D721Med (cell line): ENCODE measurements at regions not wholly inside any gene's neighbourhood (a gene's known extent, or its start where the extent isn't known, plus 50 kb on each side); places are given as distances from the start of the nearest gene placed in this dataset.

Source experiments
- DNase-seq: peaks from one replicate; pipeline ENCODE4 v3.0.0; 2011; ENCODE audit warnings: low spot score; ENCODE audit not compliant: insufficient read length
- FAIRE-seq: peaks from 2 replicates; lab custom pipeline; 2011; peaks lifted over from hg19 to GRCh38; lab: Jason Lieb, UNC
- TF ChIP-seq, protein P1 (sequence below): IDR thresholded peaks from 2 replicates; pipeline ENCODE4 v1.5.1; 2012; ENCODE audit warnings: mild to moderate bottlenecking, control low read depth; ENCODE audit not compliant: insufficient read depth; ENCODE audit errors: missing control alignments

DNA sequence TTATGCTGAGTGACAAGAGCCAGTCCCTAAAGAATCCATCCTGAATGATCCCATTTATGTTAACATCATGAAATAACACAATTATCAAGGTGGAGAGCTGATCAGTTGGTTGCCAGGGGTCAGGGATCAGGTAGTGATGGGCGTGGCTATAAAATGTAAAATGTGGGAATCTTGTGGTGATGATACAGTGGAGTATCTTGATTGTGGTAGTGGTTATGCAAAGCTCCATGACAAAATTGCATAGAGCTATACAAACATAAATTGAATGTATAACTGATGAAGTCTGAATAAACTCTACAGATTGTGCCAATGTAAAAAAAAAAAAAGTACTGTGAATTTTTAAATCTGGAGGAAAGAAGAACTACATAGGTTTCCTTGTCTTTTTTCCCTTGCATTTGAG lies 104.6 kb upstream of the SPATA31C2 start:
- FAIRE-seq, result no peak
- no peak for DNase-seq
- TF ChIP-seq, protein P1, sequence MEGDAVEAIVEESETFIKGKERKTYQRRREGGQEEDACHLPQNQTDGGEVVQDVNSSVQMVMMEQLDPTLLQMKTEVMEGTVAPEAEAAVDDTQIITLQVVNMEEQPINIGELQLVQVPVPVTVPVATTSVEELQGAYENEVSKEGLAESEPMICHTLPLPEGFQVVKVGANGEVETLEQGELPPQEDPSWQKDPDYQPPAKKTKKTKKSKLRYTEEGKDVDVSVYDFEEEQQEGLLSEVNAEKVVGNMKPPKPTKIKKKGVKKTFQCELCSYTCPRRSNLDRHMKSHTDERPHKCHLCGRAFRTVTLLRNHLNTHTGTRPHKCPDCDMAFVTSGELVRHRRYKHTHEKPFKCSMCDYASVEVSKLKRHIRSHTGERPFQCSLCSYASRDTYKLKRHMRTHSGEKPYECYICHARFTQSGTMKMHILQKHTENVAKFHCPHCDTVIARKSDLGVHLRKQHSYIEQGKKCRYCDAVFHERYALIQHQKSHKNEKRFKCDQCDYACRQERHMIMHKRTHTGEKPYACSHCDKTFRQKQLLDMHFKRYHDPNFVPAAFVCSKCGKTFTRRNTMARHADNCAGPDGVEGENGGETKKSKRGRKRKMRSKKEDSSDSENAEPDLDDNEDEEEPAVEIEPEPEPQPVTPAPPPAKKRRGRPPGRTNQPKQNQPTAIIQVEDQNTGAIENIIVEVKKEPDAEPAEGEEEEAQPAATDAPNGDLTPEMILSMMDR, result no peak

DNA sequence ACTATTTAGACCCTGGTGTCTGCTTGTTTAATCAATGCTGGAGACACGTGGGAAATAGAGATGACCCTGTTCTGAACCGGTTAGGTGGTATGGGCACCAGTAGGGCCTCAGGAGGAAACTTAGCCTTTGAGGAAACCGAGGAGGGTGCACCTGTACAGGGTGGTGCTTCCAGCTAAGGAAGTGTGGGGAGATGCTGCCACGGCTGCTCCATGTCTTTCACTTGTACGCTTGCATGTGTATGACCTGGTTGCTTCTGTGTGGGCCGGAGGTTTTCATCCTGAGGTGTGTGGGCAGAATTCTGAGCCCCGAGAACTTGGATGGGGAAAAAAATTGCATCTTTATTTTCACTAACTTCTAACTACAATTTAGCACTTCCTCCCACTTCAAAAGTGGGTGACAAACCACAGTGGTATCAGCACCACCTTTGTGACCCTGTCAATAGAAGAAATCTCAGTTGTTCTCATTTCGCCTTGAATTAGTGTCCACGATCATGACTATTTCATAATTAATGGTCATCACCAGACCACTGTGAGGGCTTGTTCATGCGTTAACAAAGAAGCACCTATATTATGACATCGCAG lies 99.8 kb upstream of the SPATA31C2 start:
- FAIRE-seq (no peak), DNase-seq (no peak)
- TF ChIP-seq, protein P1, result no peak

DNA sequence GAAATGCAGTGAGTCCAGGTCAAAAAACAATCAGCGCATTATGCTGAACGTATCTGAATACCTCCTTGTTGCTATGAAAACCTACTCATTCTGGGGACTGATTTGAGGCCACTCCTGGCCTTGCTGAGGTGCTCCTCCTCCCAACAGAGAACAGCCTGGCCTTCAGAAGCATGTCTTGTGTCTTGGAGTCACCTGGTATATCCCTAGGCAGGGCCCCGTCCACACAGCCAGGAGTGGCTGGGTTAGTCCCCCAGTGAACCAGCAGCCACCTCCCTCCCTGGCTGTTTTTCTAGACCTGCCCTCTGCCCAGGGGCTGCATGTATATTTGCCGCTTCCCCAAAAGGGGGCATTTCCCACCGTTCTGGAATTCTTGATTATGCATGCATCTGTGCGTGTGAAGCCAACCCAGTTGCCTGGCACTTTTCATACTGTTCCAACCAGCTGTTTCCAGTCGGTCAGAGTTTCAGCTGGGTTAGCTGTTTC lies 99.2 kb upstream of the SPATA31C2 start:
- FAIRE-seq, result no peak
- no peak for DNase-seq
- TF ChIP-seq, protein P1, result no peak

DNA sequence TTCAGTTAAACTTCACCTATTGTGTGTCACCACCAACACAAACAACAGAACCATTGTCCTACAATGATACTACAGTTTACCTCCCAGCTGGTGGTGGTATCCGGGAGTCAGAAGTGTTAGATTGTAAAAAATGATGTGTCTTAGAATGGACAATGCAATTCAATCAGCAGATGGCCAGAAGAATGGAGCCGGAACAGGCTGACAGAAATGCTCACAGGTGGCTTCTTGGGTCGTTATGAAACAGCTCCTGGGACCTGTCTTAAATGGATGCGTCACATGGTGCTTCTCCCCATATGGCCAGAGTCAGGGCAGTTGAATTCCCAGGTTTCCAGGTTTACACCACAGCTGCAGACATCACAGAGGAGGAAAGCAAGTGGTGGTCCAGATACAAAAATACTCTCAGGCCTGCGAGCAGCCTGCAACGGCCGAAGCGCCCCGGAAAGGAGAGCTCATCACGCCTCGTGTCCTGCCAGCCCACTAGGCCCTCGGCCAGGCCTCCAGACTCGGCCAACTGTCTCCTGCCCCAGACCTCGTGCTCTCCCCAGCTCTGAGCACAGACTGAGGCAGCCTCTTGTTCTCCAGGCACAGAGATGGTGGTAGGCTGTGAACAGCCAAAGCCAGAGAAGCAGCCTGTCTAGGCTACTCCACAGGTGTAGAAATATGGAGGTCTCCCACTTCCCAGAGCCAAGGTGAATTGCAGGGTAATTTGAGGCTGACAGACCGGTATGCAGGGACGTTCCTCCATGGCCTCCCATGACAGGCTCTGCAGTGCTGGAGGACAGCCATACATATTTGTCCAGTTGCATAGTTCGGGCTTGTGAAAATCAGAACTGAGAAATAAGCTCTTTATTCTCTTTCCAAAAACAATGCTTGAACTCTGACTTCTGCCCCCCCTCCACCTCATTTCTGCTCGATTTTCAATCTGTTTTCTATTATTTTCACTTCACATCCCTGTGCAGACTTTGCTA lies 98.5 kb upstream of the SPATA31C2 start:
- TF ChIP-seq, protein P1, result no peak
- FAIRE-seq, result no peak
- DNase-seq, result no peak

DNA sequence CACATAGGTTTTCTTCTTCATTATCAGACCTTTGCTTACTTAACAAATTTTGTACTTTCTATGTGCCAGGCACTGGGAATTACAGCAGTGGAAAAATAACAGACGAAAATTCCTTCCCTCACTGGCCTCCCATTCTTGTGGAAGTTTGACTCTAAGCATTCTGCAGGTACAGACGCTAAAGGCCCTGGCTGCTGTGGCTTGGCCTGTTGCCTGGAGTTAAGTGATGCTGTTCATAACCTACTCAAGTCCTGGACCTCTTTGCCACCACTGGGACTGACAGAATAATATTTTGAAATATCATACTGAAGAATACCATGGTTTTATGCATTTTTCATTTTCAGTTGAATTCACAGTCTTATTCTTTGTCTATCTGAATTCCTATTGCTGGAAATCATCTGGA lies 97.3 kb upstream of the SPATA31C2 start:
- no peak for DNase-seq
- TF ChIP-seq, protein P1, result no peak
- no peak for FAIRE-seq

DNA sequence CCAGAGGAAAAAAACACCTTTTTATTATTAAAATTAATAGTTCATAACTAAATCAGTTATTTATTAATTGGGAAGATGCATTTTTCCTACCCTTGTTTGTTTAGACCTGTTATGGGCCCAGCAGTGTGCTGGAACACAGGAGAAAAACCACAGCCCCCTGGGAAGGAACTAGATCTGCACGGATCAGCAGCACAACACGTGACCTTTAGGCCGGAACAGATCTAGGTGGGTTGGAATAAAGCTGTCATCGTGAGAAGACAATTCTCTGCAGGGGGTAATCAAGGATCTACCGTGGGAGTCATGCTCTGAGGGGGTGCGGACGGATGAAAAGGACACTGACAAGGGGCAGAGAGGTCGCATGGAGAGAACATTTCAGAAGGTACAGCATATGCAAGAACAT lies 95.8 kb upstream of the SPATA31C2 start:
- TF ChIP-seq, protein P1, result no peak
- DNase-seq, result no peak
- no peak for FAIRE-seq

DNA sequence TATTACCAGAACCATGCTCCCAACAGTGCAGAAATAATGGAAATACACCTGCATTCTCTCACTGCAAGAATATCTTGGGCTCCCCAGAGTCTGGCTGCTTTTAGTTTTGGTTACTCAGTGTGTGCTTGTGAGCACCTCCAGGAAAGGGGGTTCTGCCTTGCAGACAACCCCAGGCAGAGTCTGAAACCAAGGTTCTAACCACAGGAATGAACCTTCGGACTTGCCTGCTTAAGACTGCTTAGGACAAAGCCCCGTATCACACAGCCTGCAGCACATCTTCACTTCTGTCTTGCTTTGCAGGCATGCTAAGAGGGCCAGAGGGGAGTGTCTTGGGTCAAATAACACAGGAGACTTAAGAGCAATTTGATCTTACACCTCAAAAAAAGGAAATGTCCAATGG lies 94.8 kb upstream of the SPATA31C2 start:
- FAIRE-seq (no peak), DNase-seq (no peak)
- TF ChIP-seq, protein P1, result no peak
